ENCODE measurements at regions not wholly inside any gene's neighbourhood (a gene's known extent, or its start where the extent isn't known, plus 50 kb on each side); places are given as distances from the start of the nearest gene placed in this dataset.

- Histone ChIP-seq H3K4me1 (no peaks in the 10 kb centered on the region), H3K4me3 (no peak overlapping the region), H3K27ac (no peak overlapping the region), H3K36me3 (no peaks in the 10 kb centered on the region), H3K9me3 (no peaks in the 10 kb centered on the region), H3K27me3 (no peaks in the 10 kb centered on the region)
- DNase-seq, result no peak
- TF ChIP-seq, protein P1, sequence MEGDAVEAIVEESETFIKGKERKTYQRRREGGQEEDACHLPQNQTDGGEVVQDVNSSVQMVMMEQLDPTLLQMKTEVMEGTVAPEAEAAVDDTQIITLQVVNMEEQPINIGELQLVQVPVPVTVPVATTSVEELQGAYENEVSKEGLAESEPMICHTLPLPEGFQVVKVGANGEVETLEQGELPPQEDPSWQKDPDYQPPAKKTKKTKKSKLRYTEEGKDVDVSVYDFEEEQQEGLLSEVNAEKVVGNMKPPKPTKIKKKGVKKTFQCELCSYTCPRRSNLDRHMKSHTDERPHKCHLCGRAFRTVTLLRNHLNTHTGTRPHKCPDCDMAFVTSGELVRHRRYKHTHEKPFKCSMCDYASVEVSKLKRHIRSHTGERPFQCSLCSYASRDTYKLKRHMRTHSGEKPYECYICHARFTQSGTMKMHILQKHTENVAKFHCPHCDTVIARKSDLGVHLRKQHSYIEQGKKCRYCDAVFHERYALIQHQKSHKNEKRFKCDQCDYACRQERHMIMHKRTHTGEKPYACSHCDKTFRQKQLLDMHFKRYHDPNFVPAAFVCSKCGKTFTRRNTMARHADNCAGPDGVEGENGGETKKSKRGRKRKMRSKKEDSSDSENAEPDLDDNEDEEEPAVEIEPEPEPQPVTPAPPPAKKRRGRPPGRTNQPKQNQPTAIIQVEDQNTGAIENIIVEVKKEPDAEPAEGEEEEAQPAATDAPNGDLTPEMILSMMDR (IDR thresholded peaks at IDR 0.05), result no peak
- no peak for TF ChIP-seq POLR2A (IDR thresholded peaks at IDR 0.05)
Observed at GRCh38 chr11:33616552-33616951, 84.1 kb downstream of the C11orf91 start.

DNA sequence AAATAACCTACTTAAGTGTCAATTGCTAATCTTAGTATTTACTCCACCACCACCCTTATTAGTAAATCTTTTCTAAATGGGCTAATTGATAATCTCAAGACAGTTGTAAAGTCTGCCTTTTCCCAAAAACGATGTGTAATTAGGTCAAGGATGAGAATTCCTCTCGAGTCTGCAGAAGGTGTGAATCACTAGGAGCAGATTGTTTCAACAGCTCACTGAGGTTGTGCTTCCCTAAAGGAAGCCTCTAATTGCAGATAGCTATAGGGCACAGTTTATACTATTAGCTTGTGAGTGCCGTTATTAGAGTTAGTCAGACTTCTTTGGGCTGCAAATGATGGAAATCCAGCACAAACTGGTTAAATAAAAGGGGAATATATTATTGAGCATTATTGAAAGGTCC, 84.9 kb downstream of the C11orf91 start:
- no peaks in the 10 kb centered on the region for H3K4me1 ChIP-seq

DNA sequence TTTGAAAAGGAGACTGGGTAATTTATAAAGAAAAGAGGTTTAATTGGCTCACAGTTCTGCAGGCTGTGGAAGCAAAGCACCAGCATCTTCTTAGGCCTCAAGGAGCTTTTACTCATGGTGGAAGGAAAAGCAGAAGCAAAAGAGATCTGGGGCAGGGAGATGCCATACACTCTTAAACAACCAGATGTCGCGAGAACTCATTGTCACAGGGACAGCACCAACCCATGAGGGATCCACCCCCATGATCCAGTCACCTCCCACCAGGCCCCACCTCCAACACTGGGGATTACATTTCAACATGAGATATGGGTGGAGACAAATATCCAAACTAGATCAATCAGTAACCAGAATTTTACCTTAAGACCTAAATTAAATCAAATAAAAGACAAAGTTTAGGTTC, 87.2 kb downstream of the C11orf91 start:
- DNase-seq, result no peak
- Histone ChIP-seq H3K4me1 (no peaks in the 10 kb centered on the region), H3K27me3 (no peaks in the 10 kb centered on the region), H3K36me3 (no peaks in the 10 kb centered on the region), H3K27ac (no peak overlapping the region), H3K4me3 (no peak overlapping the region), H3K9me3 (no peaks in the 10 kb centered on the region)
- no peak for TF ChIP-seq POLR2A (IDR thresholded peaks at IDR 0.05)
- TF ChIP-seq, protein P1 (IDR thresholded peaks at IDR 0.05), result no peak

More for the DNA sequence above, 84.9 kb downstream of the C11orf91 start:
- Histone ChIP-seq H3K4me3 (no peak overlapping the region), H3K36me3 (no peaks in the 10 kb centered on the region), H3K9me3 (no peaks in the 10 kb centered on the region), H3K27me3 (no peaks in the 10 kb centered on the region), H3K27ac (no peak overlapping the region)
- no peak for TF ChIP-seq POLR2A (IDR thresholded peaks at IDR 0.05)
- TF ChIP-seq, protein P1 (IDR thresholded peaks at IDR 0.05), result no peak
- no peak for DNase-seq

DNA sequence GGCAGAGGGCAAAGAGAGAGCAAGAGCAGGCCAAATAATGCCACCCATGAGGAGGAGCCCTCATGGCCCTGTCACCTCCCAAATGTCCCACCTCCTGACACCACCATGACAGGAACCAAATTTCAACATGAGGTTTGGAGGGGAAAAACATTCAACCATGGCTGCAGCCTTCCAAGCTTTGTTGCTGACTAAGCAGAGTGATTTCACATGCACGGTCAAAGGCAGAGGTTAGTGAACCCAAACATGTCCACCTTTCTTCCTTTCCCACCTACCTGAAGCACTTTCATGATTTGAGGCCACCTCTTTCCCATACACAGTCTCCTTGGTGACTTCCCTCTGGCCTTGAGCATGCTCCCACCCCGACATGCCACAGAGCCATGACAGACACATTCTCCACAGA, 89.7 kb downstream of the C11orf91 start:
- Histone ChIP-seq H3K36me3 (no peaks in the 10 kb centered on the region), H3K27ac (no peak overlapping the region), H3K4me3 (no peak overlapping the region), H3K9me3 (no peaks in the 10 kb centered on the region), H3K4me1 (no peaks in the 10 kb centered on the region), H3K27me3 (no peaks in the 10 kb centered on the region)
- no peak for DNase-seq
- TF ChIP-seq, protein P1 (IDR thresholded peaks at IDR 0.05), result no peak
- no peak for TF ChIP-seq POLR2A (IDR thresholded peaks at IDR 0.05)

DNA sequence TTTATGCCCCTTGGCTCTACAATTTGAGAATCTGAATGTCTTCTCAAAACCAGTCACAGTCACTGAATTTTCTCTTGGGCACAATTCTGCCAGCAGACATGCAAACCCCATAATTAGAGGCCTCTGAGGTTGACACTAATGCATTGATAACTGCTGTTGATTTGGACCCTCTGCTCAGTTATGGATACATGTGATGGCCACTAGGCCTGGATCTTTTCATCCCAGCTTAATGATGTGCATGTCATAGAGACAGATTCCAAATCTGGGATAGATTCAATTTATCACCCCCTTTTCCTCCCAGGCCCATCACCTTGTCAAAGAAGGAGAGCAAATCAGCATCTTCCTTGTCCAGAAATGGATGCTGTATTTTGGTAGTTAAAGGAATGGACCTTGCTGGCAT, 92.2 kb downstream of the C11orf91 start:
- H3K27ac ChIP-seq, result no peak overlapping the region
- H3K27me3 ChIP-seq, result no peaks in the 10 kb centered on the region
- no peak overlapping the region for H3K4me3 ChIP-seq
- no peaks in the 10 kb centered on the region for H3K36me3 ChIP-seq
- no peak for DNase-seq
- TF ChIP-seq, protein P1 (IDR thresholded peaks at IDR 0.05), result no peak
- TF ChIP-seq POLR2A (IDR thresholded peaks at IDR 0.05), result no peak
- H3K4me1 ChIP-seq, result no peaks in the 10 kb centered on the region
- no peaks in the 10 kb centered on the region for H3K9me3 ChIP-seq

- no peak overlapping the region for H3K27ac ChIP-seq
- H3K36me3 ChIP-seq, result no peaks in the 10 kb centered on the region
- H3K4me1 ChIP-seq, result no peaks in the 10 kb centered on the region
- no peak overlapping the region for H3K4me3 ChIP-seq
- no peaks in the 10 kb centered on the region for H3K27me3 ChIP-seq
- H3K9me3 ChIP-seq, result no peaks in the 10 kb centered on the region
- DNase-seq, result no peak
- TF ChIP-seq, protein P1 (IDR thresholded peaks at IDR 0.05), result no peak
- TF ChIP-seq POLR2A (IDR thresholded peaks at IDR 0.05), result no peak
Observed at GRCh38 chr11:33606762-33607161, 93.9 kb downstream of the C11orf91 start.
